SKM-1 treated with dmso at 0.1 percent for 144 hours (cell line): ENCODE measurements at regions not wholly inside any gene's neighbourhood (a gene's known extent, or its start where the extent isn't known, plus 50 kb on each side); places are given as distances from the start of the nearest gene placed in this dataset.
"Not testable (repeated sequence)": the region's sequence is repeated elsewhere in the genome, so short reads cannot be mapped to it uniquely, and the experiment has no call there.

Experiments used
- DNase-seq: peaks from one replicate; lab custom pipeline; 2025; ENCODE audit not compliant: unreplicated experiment; lab: John Stamatoyannopoulos, UW

DNA sequence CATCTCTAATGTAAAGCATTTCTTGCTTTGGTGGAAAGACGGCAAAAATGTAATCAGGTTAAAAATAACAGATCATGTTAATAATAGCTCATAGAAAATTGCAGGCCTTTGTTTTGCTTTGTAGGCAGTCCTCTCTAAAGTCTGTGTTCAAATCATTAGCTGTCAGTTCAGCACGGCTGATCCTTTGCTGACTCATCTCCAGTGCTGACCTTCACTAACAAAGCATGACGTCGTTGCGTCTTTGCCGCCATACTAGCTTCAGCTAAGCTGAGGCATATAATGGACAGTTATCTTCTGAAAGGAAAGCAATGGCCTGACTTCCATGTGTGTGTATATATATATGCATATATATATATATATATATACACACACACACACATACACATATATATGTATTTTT lies 984.6 kb downstream of the CDY2B start:
- no peak for DNase-seq

DNA sequence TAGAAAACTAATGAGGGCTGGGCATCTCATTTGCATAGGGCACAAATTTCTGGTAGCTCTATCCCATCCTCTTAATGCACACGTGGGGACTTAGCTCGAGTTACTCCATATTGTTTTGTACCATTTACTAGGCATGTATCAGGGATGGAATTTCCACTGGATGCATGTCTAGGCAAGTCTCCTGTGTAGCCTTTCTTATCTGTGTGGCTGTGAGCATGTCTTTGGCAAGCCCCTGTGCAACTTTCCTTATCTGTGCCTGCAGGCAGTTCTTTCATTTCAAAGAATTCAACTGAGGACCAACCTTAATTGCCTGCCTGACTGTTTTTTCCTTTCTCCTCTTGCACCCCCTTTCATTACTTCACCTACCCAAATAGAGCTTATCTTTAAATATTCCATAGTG lies 992.9 kb downstream of the CDY2B start:
- no peak for DNase-seq

DNA sequence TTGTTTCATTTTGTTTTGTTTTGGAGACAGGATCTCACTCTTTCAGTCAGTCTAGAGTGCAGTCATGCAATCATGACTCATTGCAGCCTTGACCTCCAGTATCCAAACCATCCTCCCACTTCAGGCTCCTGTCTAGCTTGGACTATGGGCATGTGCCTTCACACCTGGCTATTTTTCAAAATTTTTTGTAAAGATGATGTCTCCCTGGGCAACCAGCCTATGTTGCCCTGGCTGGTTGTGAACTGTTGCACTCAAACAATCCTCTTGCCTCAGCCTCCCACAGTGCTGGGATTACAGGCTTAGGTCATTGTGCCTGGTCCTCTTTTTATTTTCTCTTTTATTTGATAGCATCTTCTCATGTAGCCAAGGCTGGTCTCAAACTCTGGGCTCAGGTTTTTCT lies 1019.3 kb downstream of the CDY2B start:
- no peak for DNase-seq

DNA sequence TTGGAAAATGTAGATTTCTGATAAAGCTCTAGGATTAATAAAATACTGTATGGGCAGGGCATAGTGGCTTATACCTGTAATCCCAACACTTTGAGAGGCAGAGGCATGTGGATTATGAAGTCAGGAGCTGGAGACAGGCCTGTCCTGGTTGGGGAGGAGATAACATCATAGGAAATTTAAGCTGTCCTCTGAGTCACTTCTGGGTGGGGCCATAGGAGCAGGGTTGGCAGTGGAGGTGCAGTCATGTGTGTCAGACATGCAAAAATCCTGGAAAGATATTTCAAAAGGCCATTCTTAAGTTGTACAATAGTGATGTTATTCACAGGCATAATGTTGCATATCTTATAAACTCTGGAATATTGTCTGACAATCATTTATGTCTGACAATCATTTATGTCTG lies 1038.5 kb downstream of the CDY2B start:
- DNase-seq = no peak

DNA sequence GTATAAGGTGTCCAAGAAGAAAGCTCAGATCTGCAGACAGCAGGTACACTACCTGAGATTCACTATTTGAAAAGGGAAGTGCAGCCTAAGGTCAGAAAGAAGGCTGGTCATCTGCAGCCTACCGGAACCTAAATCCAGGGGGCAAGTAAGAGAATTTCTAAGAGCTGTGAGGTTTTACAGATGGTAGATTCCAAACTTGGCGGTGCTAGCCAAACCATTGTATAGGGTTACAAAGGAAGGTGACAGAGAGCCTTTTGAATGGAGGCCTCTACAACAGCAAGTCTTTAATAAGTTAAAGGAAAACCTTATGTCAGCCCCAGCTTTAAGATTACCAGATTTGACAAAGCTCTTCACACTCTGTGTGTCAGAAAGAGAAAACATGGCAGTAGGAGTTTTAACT lies 1044.8 kb downstream of the CDY2B start:
- DNase-seq = no peak

DNA sequence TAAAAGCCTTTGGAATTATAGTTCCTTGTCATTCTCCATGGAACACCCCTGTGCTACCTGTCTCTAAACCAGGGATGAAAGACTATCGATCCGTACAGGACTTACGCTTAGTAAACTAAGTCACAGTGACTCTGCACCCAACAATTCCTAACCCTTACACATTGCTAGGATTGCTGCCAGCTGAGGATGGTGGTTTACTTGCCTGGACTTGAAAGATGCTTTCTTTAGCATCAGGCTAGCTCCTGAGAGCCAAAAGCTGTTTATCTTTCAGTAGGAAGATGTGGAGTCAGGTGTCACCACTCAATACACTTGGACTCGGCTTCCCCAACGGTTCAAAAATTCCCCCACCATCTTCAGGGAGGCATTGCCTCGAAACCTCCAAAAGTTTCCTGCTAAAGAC lies 1045.3 kb downstream of the CDY2B start:
- DNase-seq = no peak

DNA sequence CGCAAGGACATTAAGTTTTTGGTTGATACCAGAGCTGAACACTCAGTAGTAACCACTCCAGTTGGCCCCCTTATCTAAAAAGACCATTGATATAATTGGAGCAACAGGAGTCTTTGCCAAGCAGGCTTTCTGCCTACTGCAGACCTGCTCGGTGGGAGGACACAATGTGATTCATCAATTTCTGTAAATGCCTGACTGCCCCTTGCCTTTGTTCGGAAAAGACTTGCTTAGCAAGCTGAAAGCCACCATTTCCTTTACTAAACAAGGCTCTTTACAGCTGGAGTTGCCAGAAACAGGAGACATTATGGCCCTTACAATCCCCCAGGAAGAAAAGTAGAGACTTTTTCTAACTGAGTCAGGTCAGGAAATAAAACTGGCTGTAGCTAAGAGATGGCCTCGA lies 1045.9 kb downstream of the CDY2B start:
- DNase-seq = no peak

DNA sequence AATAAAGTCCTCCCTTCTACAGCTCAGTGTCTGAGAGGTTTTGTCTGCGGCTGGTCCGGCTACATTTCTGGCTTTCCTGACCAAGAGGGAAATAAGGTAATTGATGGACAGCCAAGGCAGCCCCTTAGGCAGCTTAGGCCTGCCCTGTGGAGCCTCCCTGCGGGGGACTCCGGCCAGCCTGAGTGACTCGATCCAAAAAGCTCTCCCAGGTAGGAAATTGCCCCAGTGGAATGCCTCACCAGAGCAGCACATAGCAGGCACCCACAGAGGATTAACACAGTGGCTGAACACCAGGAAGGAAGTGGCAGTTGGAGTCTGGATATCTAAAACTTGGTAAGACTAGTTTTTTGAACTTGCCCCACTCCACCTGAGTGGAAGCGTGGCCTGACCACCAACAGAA lies 1048.3 kb downstream of the CDY2B start:
- DNase-seq = peak; percentile 2

DNA sequence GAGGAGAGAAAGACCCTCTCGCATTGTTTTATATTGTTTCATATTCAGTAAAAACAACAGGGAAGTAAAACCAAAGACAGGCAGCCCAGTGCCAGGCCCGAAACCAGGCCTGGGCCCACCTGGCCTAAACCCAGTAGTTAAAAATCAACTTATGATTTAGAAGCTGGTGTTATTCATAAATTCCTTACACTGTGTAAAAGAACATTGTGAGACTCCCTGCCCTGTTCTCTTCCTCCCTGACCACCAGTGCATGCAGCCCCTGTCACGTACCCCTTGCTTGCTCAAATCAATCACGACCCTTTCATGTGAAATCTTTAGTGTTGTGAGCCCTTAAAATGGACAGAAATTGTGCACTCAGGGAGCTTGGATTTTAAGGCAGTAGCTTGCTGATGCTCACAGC lies 1048.7 kb downstream of the CDY2B start:
- DNase-seq = not testable (repeated sequence)

DNA sequence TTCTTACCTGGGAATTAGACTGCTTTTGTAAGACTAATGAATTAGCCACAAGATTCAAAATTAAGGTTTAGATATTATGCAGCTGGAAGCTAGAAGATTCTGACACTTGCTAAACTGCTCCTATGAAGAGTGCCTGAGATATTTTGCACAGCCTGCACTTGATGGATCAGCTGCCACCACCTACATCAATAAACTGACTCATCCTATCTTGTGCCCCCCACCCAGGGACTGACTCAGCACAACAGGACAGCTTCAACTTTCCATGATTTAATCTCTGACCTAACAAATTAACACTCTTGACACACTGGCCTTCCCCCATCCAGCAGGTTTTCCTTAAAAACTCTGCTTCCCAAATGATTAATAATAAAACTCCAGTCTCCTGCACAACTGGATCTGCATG lies 1072.3 kb downstream of the CDY2B start:
- no peak for DNase-seq
